Type B pancreatic cell (in vitro differentiated cells): ENCODE measurements at regions not wholly inside any gene's neighbourhood (a gene's known extent, or its start where the extent isn't known, plus 50 kb on each side); places are given as distances from the start of the nearest gene placed in this dataset.

Source experiments
- DNase-seq: peaks from one replicate; pipeline ENCODE4 v3.0.0; 2021; ENCODE audit warnings: mixed read lengths; ENCODE audit not compliant: unreplicated experiment; ENCODE audit errors: extremely low spot score
- H3K27ac Mint-ChIP-seq: 2 replicates; pipeline ENCODE4 v1.8.0; 2021; ENCODE audit warnings: mild to moderate bottlenecking, mixed read lengths
- H3K27me3 Mint-ChIP-seq: 2 replicates; pipeline ENCODE4 v1.8.0; 2021; ENCODE audit warnings: mixed read lengths
- H3K36me3 Mint-ChIP-seq: 2 replicates; pipeline ENCODE4 v1.8.0; 2021; ENCODE audit warnings: mixed read lengths
- H3K4me1 Mint-ChIP-seq: one replicate; pipeline ENCODE4 v1.8.0; 2021; ENCODE audit warnings: mixed read lengths; ENCODE audit not compliant: unreplicated experiment
- H3K4me3 Mint-ChIP-seq: 2 replicates; pipeline ENCODE4 v1.8.0; 2021; ENCODE audit warnings: mild to moderate bottlenecking, mixed read lengths
- H3K9me3 Mint-ChIP-seq: 2 replicates; pipeline ENCODE4 v1.8.0; 2021; ENCODE audit warnings: mixed read lengths
- CTCF ChIP-seq: fragments of 200-600 bp; sonication (generic); conservative IDR thresholded peaks from 2 replicates; pipeline ENCODE4 v1.5.0; 2021; ENCODE audit warnings: antibody characterized with exemption, mild to moderate bottlenecking

GRCh38 chrX:112279940-112280339 is 197.4 kb upstream of the TRPC5 start:
- no peak for DNase-seq
- H3K9me3 Mint-ChIP-seq: no peaks in the 10 kb centered on the region
- H3K4me1 Mint-ChIP-seq: no peaks in the 10 kb centered on the region
- no peak overlapping the region for H3K27ac Mint-ChIP-seq
- H3K4me3 Mint-ChIP-seq: no peak overlapping the region
- no peak for TF ChIP-seq CTCF
- H3K27me3 Mint-ChIP-seq: no peaks in the 10 kb centered on the region
- H3K36me3 Mint-ChIP-seq: no peaks in the 10 kb centered on the region

GRCh38 chrX:112270991-112271390 is 188.4 kb upstream of the TRPC5 start:
- Mint-ChIP-seq H3K4me3 (no peak overlapping the region), H3K27me3 (no peaks in the 10 kb centered on the region), H3K27ac (no peak overlapping the region), H3K36me3 (no peaks in the 10 kb centered on the region), H3K9me3 (no peaks in the 10 kb centered on the region), H3K4me1 (no peaks in the 10 kb centered on the region)
- TF ChIP-seq CTCF: no peak
- DNase-seq: no peak

- TF ChIP-seq CTCF: no peak
- no peaks in the 10 kb centered on the region for H3K4me1 Mint-ChIP-seq
- H3K27ac Mint-ChIP-seq: no peak overlapping the region
- no peak overlapping the region for H3K4me3 Mint-ChIP-seq
- H3K36me3 Mint-ChIP-seq: no peaks in the 10 kb centered on the region
- H3K27me3 Mint-ChIP-seq: no peaks in the 10 kb centered on the region
- H3K9me3 Mint-ChIP-seq: no peaks in the 10 kb centered on the region
- no peak for DNase-seq
These were observed 183.6 kb upstream of the TRPC5 start for GRCh38 chrX:112266136-112266535.

GRCh38 chrX:112259375-112259774 is 176.8 kb upstream of the TRPC5 start:
- H3K9me3 Mint-ChIP-seq: no peaks in the 10 kb centered on the region
- no peak overlapping the region for H3K4me3 Mint-ChIP-seq
- no peaks in the 10 kb centered on the region for H3K36me3 Mint-ChIP-seq
- H3K4me1 Mint-ChIP-seq: no peaks in the 10 kb centered on the region
- TF ChIP-seq CTCF: no peak
- no peak overlapping the region for H3K27ac Mint-ChIP-seq
- DNase-seq: no peak
- no peaks in the 10 kb centered on the region for H3K27me3 Mint-ChIP-seq

- no peak overlapping the region for H3K27ac Mint-ChIP-seq
- DNase-seq: no peak
- peaks cover 4% of the 10 kb centered on the region for H3K9me3 Mint-ChIP-seq
- no peaks in the 10 kb centered on the region for H3K27me3 Mint-ChIP-seq
- H3K4me1 Mint-ChIP-seq: no peaks in the 10 kb centered on the region
- no peak for TF ChIP-seq CTCF
- no peaks in the 10 kb centered on the region for H3K36me3 Mint-ChIP-seq
- no peak overlapping the region for H3K4me3 Mint-ChIP-seq
These were observed 172.3 kb upstream of the TRPC5 start for GRCh38 chrX:112254896-112255295.

- no peaks in the 10 kb centered on the region for H3K36me3 Mint-ChIP-seq
- no peak for TF ChIP-seq CTCF
- no peak for DNase-seq
- H3K9me3 Mint-ChIP-seq: peaks cover 4% of the 10 kb centered on the region
- no peaks in the 10 kb centered on the region for H3K27me3 Mint-ChIP-seq
- H3K4me1 Mint-ChIP-seq: no peaks in the 10 kb centered on the region
- no peak overlapping the region for H3K27ac Mint-ChIP-seq
- no peak overlapping the region for H3K4me3 Mint-ChIP-seq
These were observed 165.1 kb upstream of the TRPC5 start for GRCh38 chrX:112247714-112248113.
